ENCODE measurements at regions not wholly inside any gene's neighbourhood (a gene's known extent, or its start where the extent isn't known, plus 50 kb on each side); places are given as distances from the start of the nearest gene placed in this dataset.

DNA sequence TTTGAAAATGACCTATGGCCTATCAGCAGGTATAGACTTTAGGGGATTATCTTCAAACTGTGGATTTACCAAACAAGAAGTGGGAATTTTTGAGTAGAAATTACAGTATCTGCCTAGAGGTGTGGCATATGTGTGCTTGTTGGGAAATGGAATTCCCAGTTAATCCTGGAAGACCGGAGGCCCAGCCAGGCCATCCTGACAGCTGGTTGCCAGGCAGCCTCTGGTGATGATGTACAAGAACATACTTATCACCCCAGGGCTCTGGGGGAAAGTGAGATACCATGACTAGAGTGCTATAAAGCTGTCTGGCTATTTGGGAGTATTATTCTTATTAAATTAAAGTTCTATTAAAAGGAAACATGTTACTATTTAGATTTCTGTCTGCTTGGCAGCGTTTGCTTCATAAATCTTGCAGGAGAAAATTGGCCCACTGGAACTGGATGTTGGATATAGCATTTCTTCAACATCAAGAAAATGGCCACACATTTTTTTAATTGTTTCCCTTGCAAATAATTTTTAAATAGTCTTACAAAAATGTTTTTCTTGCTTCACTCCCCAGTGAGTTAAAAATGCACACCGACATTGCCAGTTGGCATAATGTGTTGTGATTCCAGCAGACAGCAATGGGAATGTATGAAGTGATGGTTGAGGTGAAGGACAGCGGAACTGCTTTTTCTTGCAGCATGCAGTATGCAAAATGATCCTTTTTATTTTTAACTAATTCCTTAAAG is 187.8 kb downstream of the MYLK4 start:
- no peak for DNase-seq

DNA sequence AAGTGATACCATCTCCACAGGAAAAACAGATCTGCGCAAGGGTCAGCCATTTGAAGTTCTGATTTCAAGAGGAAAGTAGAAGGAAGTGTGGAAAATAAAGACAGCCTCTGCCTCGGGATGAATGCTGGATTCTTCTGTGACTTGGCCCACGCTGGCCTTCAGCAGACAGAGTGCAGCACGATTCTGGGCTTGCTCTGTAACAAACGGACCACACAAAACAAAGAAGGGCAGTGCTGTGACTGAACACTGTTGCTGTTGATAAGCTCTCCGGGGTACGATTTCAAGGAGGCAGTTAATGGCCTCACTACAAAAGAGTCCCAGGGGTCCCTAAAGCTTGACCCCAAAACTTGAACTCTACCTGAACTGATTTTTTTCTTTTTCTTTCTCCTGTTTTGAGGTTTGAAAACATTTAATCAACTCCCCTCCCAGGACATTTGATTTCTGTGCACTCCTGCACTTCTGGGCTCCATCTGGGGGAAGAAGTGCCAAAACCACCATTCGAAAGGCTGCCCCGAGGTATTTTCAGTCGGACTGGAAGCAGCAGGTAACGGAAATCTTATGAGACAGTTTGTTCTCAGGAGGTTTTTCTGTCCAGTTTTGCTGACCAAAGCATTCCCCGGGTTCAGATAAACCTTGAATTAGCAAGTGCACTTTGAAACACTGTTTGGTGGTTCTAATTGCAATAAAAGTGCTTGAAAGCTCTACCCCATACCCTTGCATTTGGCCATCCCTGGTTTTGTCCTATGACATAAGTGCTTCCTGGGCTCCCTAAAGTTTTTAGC is 189.6 kb downstream of the MYLK4 start:
- no peak for DNase-seq

DNA sequence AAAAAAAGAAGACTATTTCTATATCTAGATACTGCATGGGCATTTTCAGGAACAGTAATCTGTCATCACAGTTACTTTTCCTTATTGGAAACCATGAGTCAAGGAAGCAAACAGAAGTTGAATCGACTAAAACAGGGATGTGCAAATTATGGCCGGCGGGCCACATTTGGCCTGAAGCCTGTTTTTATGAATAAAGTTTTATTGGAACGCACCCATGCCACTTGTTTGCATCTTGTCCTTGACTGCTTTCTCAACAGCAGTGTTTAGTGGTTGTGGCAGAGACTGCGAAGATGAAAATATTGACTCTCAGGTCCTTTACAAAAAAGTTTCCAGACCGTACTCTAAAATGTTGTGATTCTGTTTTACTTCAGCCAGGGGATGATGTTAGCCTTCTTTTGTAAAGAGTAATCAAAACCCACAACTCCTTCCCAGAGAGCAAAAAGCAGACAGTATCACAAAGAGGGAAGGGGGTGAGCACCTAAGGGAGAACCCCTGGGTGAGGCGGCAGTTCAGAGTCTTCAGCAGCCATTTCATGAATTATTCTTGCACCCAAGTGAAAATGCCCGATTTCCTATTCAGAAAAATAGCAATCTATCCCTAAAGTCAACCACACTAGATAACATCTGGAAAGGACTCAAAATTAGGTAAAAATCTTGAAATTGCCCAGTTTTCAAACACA is 190.4 kb downstream of the MYLK4 start:
- DNase-seq, result no peak

DNA sequence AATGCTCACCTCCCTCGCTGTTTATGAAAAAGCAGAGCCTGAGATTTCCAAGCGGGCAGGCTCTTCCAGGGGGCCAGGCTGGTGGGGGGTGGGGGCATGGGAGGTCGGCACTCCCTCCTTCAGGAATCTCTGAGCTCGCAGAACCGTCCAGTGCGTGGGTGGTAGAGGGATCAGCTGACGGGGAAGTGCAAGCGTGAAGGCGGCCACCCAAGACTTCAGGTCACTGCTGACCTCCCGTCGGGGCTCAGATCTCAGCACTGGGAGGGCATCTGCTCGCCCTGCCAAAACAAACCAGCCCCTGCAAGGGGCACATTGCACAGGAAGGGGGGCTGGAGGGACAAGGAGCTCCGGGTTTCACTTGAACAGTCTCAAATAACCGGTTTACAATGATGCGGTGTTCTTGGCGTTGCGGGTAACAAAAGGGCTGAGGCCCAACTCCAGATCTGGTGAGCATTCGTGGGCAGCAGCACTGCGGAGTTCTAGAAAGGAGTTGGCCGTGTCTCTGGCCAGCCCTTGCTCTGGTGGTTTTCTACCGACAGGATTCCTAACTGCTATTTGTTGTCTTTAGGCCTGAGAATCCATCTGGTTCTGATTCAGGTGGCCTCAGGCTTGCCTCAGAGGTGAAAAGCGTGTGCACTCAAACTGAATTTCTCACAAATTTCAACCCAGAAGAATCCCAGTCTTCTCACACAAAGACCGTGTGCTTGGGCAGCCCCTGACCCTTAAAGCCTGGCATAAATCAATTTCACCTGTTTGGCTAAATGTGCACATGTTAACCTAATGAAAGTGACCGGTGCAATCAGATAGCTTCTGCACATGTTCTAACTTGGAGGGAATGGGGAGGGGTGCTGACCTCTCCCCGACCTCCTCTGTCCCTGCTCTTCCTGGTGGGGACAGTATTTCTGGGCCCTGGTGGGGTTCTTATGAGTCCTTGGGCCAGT is 191.6 kb downstream of the MYLK4 start:
- no peak for DNase-seq

DNA sequence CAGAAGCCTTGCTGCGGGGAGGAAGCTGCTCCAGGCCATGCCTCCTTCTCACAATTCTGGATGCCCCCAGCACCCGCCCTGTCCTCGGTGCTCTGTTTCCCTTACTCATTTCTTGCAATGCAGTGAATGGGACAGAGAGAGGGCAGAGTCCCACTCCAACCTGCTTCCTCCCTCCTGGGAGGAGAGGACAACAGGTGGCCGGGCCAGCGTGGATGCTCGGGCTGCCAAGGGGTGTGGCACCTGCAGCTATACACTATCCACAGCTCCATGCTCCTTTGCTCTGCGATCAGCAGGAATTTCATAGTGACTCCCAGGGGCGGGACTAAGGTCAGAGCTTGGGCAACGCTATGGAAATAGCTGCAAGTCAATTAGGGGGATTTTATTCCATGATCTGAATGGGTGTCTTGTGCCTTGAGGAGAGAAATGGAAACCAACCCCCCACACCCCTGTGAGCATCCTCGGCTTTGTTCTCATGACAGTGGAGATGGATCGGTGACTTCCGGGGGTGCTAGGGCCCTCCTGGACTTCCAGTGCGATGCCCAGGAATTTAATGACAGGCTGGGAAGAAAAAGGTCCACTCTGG is 192.5 kb downstream of the MYLK4 start:
- DNase-seq, result no peak

DNA sequence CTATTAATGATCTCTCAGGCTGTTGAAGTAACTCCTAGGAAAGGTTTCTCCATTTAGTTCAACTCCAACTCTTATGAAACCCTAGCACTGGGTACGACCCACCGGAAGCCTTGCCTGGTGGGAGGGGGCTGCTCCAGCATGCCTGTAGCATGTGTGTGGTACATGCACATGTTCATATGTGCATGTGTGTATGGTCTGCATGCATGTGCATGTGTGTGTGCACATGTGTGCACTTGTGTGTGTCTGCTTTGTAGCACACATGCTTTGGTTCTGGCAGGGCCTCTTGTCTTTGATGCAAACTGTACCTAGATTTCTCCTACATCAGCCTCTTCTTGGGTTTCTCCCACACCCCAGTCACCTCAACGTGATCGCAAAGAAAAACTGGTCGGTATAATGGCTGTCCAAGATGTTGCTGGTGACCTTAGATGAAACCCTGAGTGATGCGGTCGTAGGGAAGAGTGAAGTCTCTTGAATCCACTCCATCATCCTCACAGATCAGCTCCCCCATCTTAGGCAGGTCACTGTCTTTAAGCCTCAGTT is 193.5 kb downstream of the MYLK4 start:
- DNase-seq, result no peak

DNA sequence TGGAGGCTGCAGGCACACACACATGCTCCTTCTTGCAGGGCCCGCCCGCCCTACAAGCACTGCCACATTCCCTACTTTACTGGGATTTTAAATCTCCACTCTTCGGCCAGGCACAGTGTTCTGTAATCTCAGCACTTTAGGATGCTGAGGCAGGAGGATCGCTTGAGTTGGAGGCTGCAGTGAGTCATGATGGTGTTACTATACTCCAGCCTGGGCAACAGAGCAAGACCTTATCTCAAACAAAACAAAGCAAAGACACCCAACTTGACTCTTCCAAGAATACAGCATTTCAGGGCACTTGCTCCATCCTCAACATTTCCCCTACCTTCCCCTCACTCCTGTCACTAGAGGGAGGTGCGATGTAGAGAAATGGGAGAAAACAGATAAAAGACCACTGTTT is 194.0 kb downstream of the MYLK4 start:
- DNase-seq, result no peak

DNA sequence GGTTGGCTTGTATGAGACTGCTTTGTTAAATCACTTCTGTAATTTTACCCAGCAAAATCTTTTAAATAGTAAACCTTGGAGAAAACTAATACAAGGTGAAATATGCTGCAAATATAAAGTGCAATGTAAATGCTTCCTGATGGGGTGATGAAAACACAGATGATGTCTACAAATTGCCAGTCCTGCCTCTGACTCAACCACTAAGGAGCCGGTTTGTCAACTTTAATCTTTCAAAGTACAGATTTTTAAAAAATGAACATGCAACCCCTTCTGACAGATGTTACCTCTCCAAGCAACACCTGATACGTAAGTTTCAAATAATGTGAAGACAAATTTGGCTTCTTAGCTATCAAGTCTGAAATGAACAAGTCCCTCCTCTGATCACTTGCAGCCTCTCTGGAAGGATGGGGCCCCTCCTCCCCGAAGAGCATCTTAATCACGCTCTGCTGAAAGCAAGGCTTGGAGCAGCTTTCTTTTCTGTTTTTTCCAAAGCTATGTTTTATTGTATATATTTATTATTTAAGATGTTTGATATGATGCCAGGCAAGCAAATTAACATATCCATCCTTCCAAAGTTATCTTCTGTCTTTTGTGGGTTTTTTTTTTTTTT is 196.0 kb downstream of the MYLK4 start:
- DNase-seq, result no peak

DNA sequence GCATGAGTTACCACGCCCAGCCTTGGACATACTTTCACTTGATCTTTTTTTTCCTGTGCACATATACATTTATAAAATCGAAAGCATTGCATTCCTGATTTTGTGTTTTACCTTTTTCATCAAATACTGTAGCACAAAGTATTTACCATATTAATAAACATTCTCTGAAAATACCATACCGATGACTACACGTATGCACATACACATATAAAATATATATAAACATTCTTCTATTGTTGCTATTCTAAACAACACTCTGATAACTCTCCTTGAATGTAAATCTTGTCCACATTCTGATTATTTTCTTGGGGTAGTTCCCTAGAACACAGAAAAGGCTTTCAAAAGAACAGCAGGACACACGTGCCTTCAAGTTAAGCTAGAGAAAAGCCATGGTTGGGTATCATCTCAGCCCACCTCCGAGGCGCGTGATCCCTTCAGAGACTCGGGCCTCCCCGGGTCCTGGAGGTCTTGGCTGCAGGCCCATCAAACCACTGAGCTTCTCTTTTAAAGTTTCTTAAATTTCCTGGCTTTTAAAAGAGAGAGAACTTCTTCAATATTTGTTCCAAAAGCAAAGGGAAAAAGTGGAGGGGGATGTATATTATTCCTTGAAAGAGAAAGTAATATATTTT is 198.1 kb downstream of the MYLK4 start:
- no peak for DNase-seq

DNA sequence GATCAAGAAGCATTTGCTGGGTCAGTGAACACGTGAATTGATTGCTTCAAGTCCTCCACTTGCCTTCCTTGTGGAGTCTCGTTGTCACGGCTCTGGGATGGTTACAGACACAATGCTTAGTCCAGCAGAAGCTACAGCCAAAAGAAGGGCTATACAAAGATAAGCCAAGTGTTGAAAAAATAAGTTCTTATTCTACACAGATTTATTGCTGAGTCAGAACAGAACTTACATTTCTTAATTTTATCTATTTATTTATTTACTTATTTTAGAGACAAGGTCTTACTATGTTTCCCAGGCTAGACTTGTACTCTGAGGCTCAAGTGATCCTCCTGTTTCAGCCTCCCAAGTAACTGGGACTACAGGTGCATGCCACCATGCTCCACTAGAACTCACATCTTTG is 199.0 kb downstream of the MYLK4 start:
- no peak for DNase-seq

DNA sequence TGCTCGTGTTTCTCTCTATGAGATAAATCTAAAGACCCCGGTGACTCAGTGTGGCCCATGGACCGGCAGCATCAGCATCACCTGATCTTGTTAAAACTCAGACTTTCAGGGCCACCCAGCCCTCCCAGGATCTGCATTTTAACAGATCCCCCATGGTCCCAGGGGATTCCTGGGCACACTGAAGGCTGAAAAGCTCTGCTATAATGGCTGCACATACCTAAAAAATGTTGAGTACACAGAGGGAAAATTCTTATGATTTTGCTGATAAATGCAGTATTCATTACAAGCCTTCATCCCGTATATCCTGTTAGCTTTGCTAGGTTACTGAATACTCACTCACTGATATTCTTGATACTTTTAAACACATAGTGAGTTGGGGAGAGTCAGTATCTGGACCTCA is 200.5 kb downstream of the MYLK4 start:
- DNase-seq, result no peak

DNA sequence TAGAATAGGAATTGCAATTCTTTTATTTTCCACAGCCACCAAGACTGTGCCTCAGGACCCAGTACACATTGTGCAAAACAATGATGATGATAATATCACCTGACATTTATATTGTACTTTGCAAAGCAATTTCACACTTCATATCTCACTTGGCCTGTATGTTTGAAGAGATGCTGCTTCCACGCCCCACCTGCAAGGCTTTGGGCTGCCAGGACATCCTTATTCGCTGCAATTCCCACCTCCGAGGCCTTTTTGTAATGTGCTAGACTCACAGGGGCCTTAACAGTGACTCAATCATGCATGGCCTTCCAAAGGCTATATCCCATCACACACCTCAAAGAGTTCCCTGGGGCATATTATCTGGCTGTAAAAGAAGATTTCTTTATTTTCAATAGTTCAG is 200.9 kb downstream of the MYLK4 start:
- no peak for DNase-seq

DNA sequence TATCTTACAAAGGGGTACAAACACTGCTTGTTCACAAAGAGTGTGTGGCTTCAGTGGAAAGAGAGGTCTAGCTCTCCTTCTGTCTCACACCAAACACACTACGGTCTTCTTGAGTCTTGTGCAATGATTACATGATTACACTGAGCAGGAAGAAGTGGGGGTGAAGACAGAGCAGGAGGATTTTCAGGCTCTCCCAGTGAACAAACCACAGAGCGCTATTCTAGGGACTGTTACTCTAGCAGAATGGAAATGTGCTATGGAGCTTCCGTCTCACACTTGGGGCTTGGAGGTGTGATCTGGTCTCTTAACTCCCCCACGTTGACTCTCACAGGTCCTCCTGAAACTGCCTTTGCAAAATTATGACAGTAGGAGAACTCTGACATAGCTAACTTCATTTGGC is 203.4 kb downstream of the MYLK4 start:
- no peak for DNase-seq

DNA sequence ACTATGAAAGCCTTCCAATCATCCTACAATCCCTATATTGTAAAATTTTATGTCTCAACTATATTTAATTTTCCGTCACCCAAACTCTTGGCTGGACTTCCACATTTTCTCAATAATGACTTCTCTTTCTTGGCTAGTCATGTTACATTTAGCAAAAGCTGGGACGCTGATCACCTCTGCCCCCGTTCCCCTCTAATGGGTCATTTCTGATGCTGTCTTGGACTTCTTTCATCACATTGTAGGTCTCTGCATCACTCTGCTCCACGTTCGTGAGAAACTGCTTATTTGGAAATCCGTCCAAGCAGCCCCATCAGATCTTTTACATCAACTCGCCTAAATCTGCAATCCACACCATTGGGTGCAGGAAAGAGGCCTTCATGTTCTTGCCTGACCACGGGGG is 203.8 kb downstream of the MYLK4 start:
- DNase-seq, result no peak

DNA sequence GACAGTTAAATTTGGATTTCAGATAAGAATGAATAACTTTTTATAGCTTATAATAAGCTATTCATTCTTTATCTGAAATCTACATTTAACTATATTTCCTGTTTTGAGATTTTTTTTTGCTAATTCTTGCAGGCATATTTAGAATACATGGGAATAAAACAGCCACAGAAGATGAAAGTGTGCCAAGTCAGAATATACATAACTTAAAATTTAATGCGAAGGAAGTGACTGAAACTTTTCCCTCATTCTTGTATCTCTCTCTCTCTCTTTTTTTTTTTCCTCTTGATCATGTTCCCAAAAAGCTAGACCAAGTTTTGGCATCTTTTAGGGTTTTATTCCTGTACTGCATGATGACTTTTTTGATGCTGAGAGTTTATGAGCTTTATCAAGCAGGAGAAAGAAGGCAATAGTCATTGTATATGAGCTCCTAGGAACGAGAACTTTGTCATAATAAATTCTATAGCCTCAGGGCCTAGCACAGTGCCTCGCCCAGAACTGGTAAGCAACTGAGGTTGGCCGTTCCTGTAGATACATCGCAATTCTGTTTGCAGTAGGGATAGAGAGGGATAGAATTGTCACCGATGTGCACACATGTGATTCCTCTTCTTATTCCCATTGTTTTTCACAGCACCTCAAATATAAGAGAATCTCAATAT is 205.2 kb downstream of the MYLK4 start:
- DNase-seq, result no peak

DNA sequence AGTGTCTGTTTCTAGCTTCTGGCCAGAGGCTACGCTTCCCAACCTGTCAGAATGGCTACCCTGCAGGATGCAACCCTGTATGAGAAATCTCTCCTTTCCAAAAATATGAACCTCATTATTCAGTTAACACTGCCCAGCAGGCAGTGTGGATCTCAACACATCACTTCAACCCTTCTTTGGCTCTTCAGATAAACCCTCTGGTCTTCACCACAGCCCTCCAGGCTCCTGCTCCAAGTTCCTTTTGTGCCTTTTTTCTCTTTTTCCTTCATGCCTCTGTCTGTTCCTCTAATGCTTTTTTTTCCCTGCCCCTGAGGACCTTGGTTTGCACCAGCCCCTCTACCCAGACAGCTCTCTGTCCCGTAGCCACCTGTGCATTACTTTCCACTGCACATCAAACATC is 207.4 kb downstream of the MYLK4 start:
- no peak for DNase-seq

DNA sequence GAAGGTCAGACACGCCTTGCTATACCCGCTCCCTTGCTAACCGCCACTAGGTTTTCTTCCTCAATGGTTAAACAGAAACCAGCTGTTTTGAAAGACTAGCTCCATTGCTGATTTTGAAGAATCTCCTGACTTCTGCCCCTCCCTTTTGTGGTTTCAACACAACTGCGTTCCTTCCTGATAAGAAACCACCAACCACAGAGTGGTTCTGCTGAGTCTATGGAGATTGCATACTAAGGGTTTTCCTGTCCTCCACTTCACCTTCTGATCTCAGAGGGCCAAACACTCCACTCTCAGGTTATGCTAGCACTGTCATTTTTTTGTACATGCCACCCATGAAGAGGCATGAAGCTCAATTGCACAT is 207.9 kb downstream of the MYLK4 start:
- DNase-seq, result no peak

DNA sequence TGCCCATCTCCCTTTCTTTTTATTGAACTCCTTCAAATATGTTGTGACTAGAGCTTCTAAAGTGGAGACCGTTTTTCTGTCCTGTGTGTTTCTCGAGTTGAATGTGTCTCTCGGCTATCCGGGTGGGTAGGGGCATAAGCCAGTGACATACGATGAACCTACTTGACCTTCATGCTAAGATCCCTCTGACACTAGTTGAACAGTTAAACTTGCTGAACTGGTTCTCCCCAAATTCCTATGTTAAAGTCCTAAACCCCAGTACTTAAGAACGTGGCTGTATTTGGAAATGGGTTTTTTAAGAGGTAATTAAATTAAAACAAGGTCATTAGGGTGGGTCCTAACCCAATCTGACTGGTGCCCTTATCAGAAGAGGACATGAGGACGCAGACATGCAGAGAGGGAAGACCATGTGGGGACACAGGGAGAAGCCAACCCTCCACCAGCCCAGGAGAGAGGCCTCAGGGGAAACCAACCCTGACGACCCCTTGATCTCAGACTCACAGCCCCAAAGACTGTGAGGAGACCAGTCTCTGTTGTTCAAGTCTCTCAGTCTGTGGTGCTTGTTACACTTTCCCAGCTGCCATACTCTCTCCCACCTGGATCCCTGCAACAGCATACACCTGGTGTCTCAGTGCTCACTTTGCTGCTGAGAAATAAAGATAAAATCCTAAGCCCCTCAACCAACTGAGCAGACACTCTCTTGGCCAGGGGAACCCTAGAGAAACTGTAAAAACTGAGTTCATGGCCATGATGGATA is 208.4 kb downstream of the MYLK4 start:
- DNase-seq, result no peak

DNA sequence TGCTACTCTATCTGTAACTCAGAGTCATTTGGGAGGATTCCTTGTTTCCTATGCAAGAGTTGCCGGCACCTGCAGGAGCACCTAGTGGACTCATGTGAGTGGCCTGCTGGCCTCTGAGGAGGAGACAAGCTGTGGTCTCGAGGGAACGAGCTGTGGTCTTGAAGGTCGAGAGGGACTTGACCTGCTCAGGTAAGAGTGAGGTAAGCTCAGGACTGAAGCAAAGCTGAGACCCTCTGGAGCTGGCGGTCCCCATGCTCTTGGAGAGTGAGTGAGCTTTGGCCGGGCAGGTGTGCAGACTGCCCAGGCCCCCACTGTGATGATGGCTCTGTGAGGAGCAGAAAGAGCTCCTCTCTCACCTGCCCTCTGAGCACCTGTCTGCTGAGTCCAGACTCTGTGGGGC is 214.3 kb downstream of the MYLK4 start:
- no peak for DNase-seq

DNA sequence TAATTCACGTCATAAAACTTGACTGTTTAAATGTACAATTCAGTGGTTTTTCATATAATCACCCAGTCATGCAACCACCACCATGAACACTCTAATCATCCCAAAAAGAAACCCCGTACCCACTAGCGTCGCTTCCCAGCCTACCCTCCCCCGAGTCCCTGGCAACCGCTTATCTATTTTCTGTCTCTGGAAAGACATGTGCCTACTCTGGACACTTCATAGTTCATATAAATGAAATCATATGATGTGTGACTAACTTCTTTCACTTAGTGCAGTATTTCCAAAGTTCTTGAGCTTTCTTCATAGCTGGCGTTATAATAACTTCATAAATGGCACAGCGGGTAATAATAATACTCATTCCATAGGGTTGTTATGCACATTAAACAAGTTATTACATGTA is 215.2 kb downstream of the MYLK4 start:
- DNase-seq, result no peak

Data from NCI-H82 (cell line).